CD14-positive monocyte (primary cell): ENCODE measurements at regions not wholly inside any gene's neighbourhood (a gene's known extent, or its start where the extent isn't known, plus 50 kb on each side); places are given as distances from the start of the nearest gene placed in this dataset.

ENCODE experiments used
- DNase-seq, 3 donors: peaks; one replicate each; pipeline ENCODE4 v3.0.0-alpha.2; 2011 to 2022
- H2AFZ ChIP-seq: 2 replicates; pipeline ENCODE4 v1.6.0; 2012; ENCODE audit warnings: mild to moderate bottlenecking, low read depth, low read length, inconsistent platforms; ENCODE audit not compliant: insufficient read depth, poor library complexity, severe bottlenecking
- H3K27ac ChIP-seq, 2 donors: 1 replicate in 1 of 2; 2 replicates in 1 of 2; pipeline ENCODE4 v1.5.1; 2012 to 2013; ENCODE audit warnings: low read length in 2 of 2, control low read depth in 1 of 2, inconsistent platforms in 1 of 2, low read depth in 1 of 2, mild to moderate bottlenecking in 1 of 2
- H3K27me3 ChIP-seq, 2 donors: one replicate each; pipeline versions ENCODE4 v1.6.0 to v1.6.1; 2011 to 2013; ENCODE audit warnings: low read length in 2 of 2; ENCODE audit not compliant: control insufficient read depth in 2 of 2, insufficient read depth in 2 of 2
- H3K36me3 ChIP-seq, 2 donors: replicated peaks in 1 of 2; 1 replicate in 1 of 2; 2 replicates in 1 of 2; pipeline versions ENCODE4 v1.5.1 to v1.6.1; 2012 to 2013; ENCODE audit warnings: low read length in 2 of 2, control low read depth in 1 of 2, inconsistent platforms in 1 of 2, mild to moderate bottlenecking in 1 of 2; ENCODE audit not compliant: insufficient read depth in 2 of 2, control insufficient read depth in 1 of 2
- H3K4me1 ChIP-seq, 2 donors: 1 replicate in 1 of 2; 2 replicates in 1 of 2; pipeline versions ENCODE4 v1.5.1 to v1.6.1; 2012 to 2013; ENCODE audit warnings: low read length in 2 of 2, control low read depth in 1 of 2, inconsistent platforms in 1 of 2, mild to moderate bottlenecking in 1 of 2, moderate library complexity in 1 of 2; ENCODE audit not compliant: insufficient read depth in 2 of 2, control insufficient read depth in 1 of 2
- H3K4me2 ChIP-seq: replicated peaks from 2 replicates; pipeline ENCODE3; 2012; ENCODE audit warnings: low read length, moderate library complexity, mild to moderate bottlenecking; ENCODE audit not compliant: poor library complexity, severe bottlenecking; ENCODE audit errors: extremely low read depth
- H3K4me3 ChIP-seq, 3 experiments: fragments of 200-600 bp in 1 of 3; sonication (generic) in 1 of 3; replicated peaks in 1 of 3; 1 replicate in 2 of 3; 2 replicates in 1 of 3; pipeline ENCODE4 v1.5.1; 2011 to 2013; ENCODE audit warnings: low read length in 3 of 3, mild to moderate bottlenecking in 3 of 3, control low read depth in 2 of 3, low read depth in 2 of 3, inconsistent platforms in 1 of 3, moderate library complexity in 1 of 3
- H3K79me2 ChIP-seq: 2 replicates; pipeline ENCODE4 v1.6.0; 2012; ENCODE audit warnings: mild to moderate bottlenecking, control low read depth, inconsistent platforms, low read length, moderate library complexity; ENCODE audit not compliant: insufficient read depth
- H3K9ac ChIP-seq: 2 replicates; pipeline ENCODE4 v1.6.0; 2017; ENCODE audit warnings: low read length, mild to moderate bottlenecking; ENCODE audit not compliant: insufficient read depth, poor library complexity, severe bottlenecking
- H3K9me3 ChIP-seq, 2 donors: replicated peaks in 1 of 2; 1 replicate in 1 of 2; 2 replicates in 1 of 2; pipeline versions ENCODE4 v1.5.1 to v1.6.1; 2012 to 2013; ENCODE audit warnings: low read length in 2 of 2, control low read depth in 1 of 2; ENCODE audit not compliant: control insufficient read depth in 1 of 2, insufficient read depth in 1 of 2
- H4K20me1 ChIP-seq: 2 replicates; pipeline ENCODE4 v1.6.0; 2012; ENCODE audit warnings: mild to moderate bottlenecking, low read length, control low read depth, moderate library complexity; ENCODE audit not compliant: insufficient read depth
- H3K27ac Mint-ChIP-seq, 7 donors: one replicate each; pipeline ENCODE4 v1.8.0; 2020; ENCODE audit warnings: mild to moderate bottlenecking in 7 of 7, mixed read lengths in 7 of 7, moderate library complexity in 6 of 7, inconsistent platforms in 2 of 7
- H3K27me3 Mint-ChIP-seq, 3 donors: one replicate each; pipeline ENCODE4 v1.8.0; 2021 to 2022; ENCODE audit warnings: low read depth in 3 of 3, mild to moderate bottlenecking in 3 of 3, mixed read lengths in 3 of 3, moderate library complexity in 3 of 3, inconsistent platforms in 1 of 3
- H3K36me3 Mint-ChIP-seq, 2 donors: one replicate each; pipeline ENCODE4 v1.8.0; 2020; ENCODE audit warnings: mixed read lengths in 2 of 2, inconsistent platforms in 1 of 2, mild to moderate bottlenecking in 1 of 2
- H3K4me1 Mint-ChIP-seq: one replicate; pipeline ENCODE4 v1.8.0; 2020; ENCODE audit warnings: mild to moderate bottlenecking, mixed read lengths
- H3K4me3 Mint-ChIP-seq, 2 donors: one replicate each; pipeline ENCODE4 v1.8.0; 2020; ENCODE audit warnings: mild to moderate bottlenecking in 2 of 2, mixed read lengths in 2 of 2, moderate library complexity in 1 of 2
- H3K9me3 Mint-ChIP-seq, 7 donors: one replicate each; pipeline ENCODE4 v1.8.0; 2020 to 2022; ENCODE audit warnings: mixed read lengths in 7 of 7, mild to moderate bottlenecking in 6 of 7, moderate library complexity in 6 of 7, inconsistent platforms in 2 of 7
- WGBS: methylation state at CpG from one replicate; pipeline ENCODE4 v1.1.5; 2013; ENCODE audit warnings: missing lambda C conversion rate; ENCODE audit not compliant: insufficient coverage; 5-methylcytosine and 5-hydroxymethylcytosine counted together
- intact Hi-C, 2 donors: fragments of 100-400 bp; cut with micrococcal nuclease; formaldehyde crosslinking; loops; one replicate each; pipeline versions ENCODE4 v1.15.0 to v1.15.1; 2023
- TF ChIP-seq, protein P1 (sequence below): fragments of 200-600 bp; IDR thresholded peaks from one replicate; pipeline ENCODE4 v1.8.0; 2022; ENCODE audit warnings: antibody characterized with exemption, mild to moderate bottlenecking

DNA sequence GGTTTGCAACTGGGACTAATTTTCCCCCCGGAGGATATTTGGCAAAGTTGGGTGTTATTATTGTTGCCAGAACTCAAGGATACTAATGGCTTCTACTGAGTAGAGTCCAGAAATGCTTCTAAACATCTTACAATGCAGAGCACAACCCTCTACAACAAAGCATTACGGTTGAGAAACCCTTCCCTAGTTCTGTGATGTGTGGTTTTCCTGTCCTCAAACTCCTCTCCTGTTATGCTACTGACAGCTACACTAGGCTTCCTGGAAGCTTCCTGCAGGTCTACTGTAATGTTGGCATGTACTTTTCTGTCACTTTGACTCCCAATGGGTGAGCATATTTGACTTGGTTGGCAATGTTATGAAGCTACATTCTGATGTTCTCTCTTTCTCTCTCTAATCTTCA lies 1656.9 kb downstream of the MRPL39 start:
- whole genome bisulfite sequencing, result no CpG with 5 or more reads among the region's 2 CpGs
- Mint-ChIP-seq H3K27ac (no peak overlapping the region), H3K9me3 (peaks cover 0 to 11% (median 4%) of the 10 kb centered on the region in 7 donors), H3K36me3 (no peaks in the 10 kb centered on the region), H3K4me3 (no peak overlapping the region), H3K27me3 (peaks cover 0 to 2% (median 0%) of the 10 kb centered on the region in 3 donors), H3K4me1 (peaks cover 2% of the 10 kb centered on the region)
- Histone ChIP-seq H2AFZ (no peak overlapping the region), H3K9me3 (no peaks in the 10 kb centered on the region), H3K79me2 (no peaks in the 10 kb centered on the region), H3K4me2 (no peak overlapping the region), H3K4me3 (no peak overlapping the region), H3K27me3 (no peaks in the 10 kb centered on the region), H3K27ac (no peak overlapping the region), H4K20me1 (no peaks in the 10 kb centered on the region), H3K9ac (no peak overlapping the region), H3K36me3 (no peaks in the 10 kb centered on the region), H3K4me1 (no peaks in the 10 kb centered on the region)
- TF ChIP-seq, protein P1, sequence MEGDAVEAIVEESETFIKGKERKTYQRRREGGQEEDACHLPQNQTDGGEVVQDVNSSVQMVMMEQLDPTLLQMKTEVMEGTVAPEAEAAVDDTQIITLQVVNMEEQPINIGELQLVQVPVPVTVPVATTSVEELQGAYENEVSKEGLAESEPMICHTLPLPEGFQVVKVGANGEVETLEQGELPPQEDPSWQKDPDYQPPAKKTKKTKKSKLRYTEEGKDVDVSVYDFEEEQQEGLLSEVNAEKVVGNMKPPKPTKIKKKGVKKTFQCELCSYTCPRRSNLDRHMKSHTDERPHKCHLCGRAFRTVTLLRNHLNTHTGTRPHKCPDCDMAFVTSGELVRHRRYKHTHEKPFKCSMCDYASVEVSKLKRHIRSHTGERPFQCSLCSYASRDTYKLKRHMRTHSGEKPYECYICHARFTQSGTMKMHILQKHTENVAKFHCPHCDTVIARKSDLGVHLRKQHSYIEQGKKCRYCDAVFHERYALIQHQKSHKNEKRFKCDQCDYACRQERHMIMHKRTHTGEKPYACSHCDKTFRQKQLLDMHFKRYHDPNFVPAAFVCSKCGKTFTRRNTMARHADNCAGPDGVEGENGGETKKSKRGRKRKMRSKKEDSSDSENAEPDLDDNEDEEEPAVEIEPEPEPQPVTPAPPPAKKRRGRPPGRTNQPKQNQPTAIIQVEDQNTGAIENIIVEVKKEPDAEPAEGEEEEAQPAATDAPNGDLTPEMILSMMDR, result no peak
- DNase-seq, result no peak
- intact Hi-C loops, result no loop called here

DNA sequence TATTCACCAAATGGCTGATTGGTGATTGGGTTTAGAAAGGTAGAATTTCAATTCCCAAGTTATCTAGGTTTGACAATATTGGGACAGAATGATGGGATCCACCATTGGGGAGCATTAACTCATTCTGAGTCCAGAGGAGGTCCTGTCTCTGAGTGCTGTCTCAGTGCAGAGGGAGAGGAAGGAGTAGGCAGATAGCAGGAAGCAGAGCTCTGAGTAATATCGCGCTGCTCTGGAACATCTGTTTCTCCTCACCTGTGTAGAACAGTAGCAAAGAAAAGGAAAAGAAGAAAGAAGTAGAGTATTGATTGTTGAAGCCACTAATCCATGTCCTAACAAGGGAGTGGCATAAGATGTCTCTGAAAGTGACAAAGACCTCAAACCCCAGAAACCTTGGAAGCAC lies 1657.8 kb downstream of the MRPL39 start:
- Histone ChIP-seq H3K79me2 (no peaks in the 10 kb centered on the region), H3K27me3 (no peaks in the 10 kb centered on the region), H3K36me3 (no peaks in the 10 kb centered on the region), H2AFZ (no peak overlapping the region), H3K4me1 (no peaks in the 10 kb centered on the region), H3K4me3 (no peak overlapping the region), H4K20me1 (no peaks in the 10 kb centered on the region), H3K9ac (no peak overlapping the region), H3K4me2 (no peak overlapping the region), H3K9me3 (no peaks in the 10 kb centered on the region), H3K27ac (no peak overlapping the region)
- no CpG with 5 or more reads among the region's 2 CpGs for WGBS
- intact Hi-C loops, result no loop called here
- H3K36me3 Mint-ChIP-seq, result no peaks in the 10 kb centered on the region
- H3K4me3 Mint-ChIP-seq, result no peak overlapping the region
- no peak overlapping the region for H3K27ac Mint-ChIP-seq
- TF ChIP-seq, protein P1, result no peak
- peaks cover 0 to 2% (median 0%) of the 10 kb centered on the region in 3 donors for H3K27me3 Mint-ChIP-seq
- peaks cover 0 to 11% (median 4%) of the 10 kb centered on the region in 7 donors for H3K9me3 Mint-ChIP-seq
- no peaks in the 10 kb centered on the region for H3K4me1 Mint-ChIP-seq
- no peak for DNase-seq
